BLaER1 treated with 17β-estradiol and CSF1 and Interleukin-3, amounts not matched to agents 10 nM and 100 nM (cell line): ENCODE measurements at regions not wholly inside any gene's neighbourhood (a gene's known extent, or its start where the extent isn't known, plus 50 kb on each side); places are given as distances from the start of the nearest gene placed in this dataset.

Experiments used
- H3K27ac ChIP-seq, 11 experiments: shearing (Covaris generic); formaldehyde crosslinking; 2 replicates each; pipeline ENCODE4 v1.8.1; 2022
- H3K27me3 ChIP-seq, 11 experiments: shearing (Covaris generic); formaldehyde crosslinking; 2 replicates each; pipeline ENCODE4 v1.8.1; 2022
- H3K36me3 ChIP-seq, 11 experiments: shearing (Covaris generic); formaldehyde crosslinking; 2 replicates each; pipeline ENCODE4 v1.8.1; 2022
- H3K4me1 ChIP-seq, 10 experiments: shearing (Covaris generic); formaldehyde crosslinking; 2 replicates each; pipeline ENCODE4 v1.8.1; 2022
- H3K4me2 ChIP-seq, 11 experiments: shearing (Covaris generic); formaldehyde crosslinking; 2 replicates each; pipeline ENCODE4 v1.8.1; 2022
- H3K4me3 ChIP-seq, 10 experiments: shearing (Covaris generic); formaldehyde crosslinking; 2 replicates each; pipeline ENCODE4 v1.8.1; 2022
- H3K9ac ChIP-seq, 11 experiments: shearing (Covaris generic); formaldehyde crosslinking; 2 replicates each; pipeline ENCODE4 v1.8.1; 2022
- H3K9me3 ChIP-seq, 11 experiments: shearing (Covaris generic); formaldehyde crosslinking; replicated peaks in 1 of 11; 2 replicates each; pipeline ENCODE4 v1.8.1; 2022
- H4K20me1 ChIP-seq, 11 experiments: shearing (Covaris generic); formaldehyde crosslinking; 2 replicates each; pipeline ENCODE4 v1.8.1; 2022
- Cebpa-rat ChIP-seq, 11 experiments: shearing (Covaris generic); IDR thresholded peaks; 2 replicates each; pipeline ENCODE4 v1.8.1; 2022

DNA sequence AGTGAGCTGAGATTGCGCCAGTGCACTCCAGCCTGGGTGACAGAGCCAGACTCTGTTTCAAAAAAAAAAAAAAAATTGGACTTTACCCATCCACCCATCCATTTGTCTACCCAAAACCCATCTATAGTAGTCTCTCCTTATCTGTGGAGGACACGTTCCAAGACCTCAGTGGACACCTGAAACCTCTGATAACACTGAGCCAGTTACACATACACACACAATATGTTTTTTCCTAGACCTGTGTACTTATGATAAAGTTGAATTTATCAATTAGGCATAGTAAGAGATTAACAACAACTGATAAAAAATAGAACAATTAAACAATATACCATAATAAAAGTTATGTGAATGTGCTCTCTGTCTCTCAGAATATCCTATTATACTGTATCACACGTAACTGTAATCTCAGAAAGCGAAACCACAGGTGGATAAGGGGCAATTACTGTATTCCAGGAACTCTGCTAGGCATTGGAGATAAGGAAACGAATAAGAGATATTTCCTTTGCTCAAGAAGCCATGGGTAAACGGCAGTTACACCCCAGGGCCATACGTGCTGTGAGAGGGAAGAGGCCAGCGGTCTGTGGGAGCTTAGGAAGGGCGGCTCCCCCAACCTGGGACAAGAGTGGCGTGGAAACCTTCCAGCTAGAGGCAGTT lies 84.2 kb upstream of the DISP3 start:
- H3K36me3 ChIP-seq = no peaks in the 10 kb centered on the region
- no peak overlapping the region for H3K4me3 ChIP-seq
- H3K9me3 ChIP-seq = no peaks in the 10 kb centered on the region
- H4K20me1 ChIP-seq = peaks cover 0 to 15% (median 0%) of the 10 kb centered on the region in 11 experiments; a peak in 2 of 22 replicates
- no peak overlapping the region for H3K27ac ChIP-seq
- TF ChIP-seq Cebpa-rat (IDR thresholded peaks at IDR 0.05) = no peak
- H3K27me3 ChIP-seq = peaks cover 0 to 16% (median 0%) of the 10 kb centered on the region in 11 experiments; a peak in 6 of 22 replicates
- H3K4me1 ChIP-seq = peaks cover 8 to 67% (median 55%) of the 10 kb centered on the region in 10 experiments; a peak in 19 of 20 replicates
- H3K9ac ChIP-seq = no peak overlapping the region
- peak overlapping the region in 6 of 11 experiments; percentile 35 to 96 (median 88); a peak in 9 of 22 replicates for H3K4me2 ChIP-seq

DNA sequence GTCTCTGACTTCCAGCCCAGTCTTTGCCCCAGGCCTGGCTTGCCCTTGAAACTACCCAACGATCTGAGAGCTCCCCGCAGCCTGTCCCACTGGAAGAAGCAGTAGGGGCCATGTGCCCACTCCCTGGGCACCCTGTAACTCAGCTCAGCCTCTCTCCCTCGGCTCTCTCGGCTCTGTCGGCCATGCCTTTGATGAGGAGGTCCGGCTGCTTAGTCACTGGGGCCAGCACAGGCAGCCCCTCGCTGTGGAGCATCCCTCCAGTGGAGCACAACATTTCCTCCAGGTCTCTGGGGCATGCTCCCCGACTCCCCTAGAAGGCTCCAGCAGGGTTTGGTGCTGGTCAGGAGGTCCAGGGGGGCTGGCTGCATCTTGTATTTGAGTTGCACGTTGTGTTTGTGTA lies 83.3 kb upstream of the DISP3 start:
- peaks cover 0 to 15% (median 0%) of the 10 kb centered on the region in 11 experiments; a peak in 2 of 22 replicates for H4K20me1 ChIP-seq
- peaks cover 0 to 16% (median 0%) of the 10 kb centered on the region in 11 experiments; a peak in 6 of 22 replicates for H3K27me3 ChIP-seq
- H3K9me3 ChIP-seq = no peaks in the 10 kb centered on the region
- no peak overlapping the region for H3K9ac ChIP-seq
- no peak overlapping the region for H3K4me3 ChIP-seq
- H3K4me1 ChIP-seq = peaks cover 8 to 60% (median 49%) of the 10 kb centered on the region in 10 experiments; a peak in 19 of 20 replicates
- no peaks in the 10 kb centered on the region for H3K36me3 ChIP-seq
- H3K27ac ChIP-seq = no peak overlapping the region
- peak overlapping the region in 8 of 11 experiments; percentile 16 to 96 (median 80); a peak in 15 of 22 replicates for H3K4me2 ChIP-seq
- no peak for TF ChIP-seq Cebpa-rat (IDR thresholded peaks at IDR 0.05)

DNA sequence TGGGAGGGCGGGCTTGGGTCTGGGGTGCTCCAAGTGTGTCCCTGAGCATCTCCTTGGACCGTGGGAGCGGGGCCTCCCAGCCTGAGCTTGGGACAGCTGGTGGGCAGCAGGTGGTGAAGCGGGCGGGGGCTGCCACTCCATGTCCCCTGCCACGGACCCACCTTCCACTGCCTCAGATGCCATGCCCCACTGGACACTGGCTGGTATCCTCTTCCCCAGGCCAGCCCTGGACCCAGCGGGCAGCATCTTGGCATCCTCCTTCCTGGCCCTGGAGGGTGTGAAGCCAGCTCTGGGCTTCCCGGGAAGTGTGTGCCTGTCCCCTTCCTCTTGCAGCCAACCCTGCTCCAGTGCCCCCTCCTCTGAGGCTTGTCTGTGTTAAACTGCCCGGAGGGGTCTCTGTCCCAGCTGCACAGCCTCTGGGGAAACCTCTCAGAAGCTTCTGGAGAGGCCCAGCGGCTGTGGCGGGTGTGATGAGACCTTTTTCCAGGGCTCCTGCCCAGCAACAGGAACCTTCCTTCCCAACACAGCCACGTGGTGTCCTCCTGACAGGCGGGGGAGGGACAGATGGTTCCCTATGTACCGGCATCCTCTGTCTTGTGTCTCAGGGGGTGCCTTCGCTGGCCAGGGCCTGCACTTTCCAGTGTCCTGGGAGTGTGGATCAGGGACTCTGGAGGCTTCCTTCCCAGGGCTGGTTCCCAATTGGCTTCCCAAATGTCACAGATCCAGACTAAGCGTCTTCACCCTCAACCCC lies 81.6 kb upstream of the DISP3 start:
- Histone ChIP-seq H3K27ac (no peak overlapping the region), H3K9me3 (peaks cover 0 to 5% (median 3%) of the 10 kb centered on the region in 11 experiments; a peak in 11 of 22 replicates), H3K9ac (peak overlapping the region in 3 of 11 experiments; percentile 6 to 45 (median 15); a peak in 3 of 22 replicates), H4K20me1 (peaks cover 0 to 15% (median 0%) of the 10 kb centered on the region in 11 experiments; a peak in 2 of 22 replicates), H3K36me3 (no peaks in the 10 kb centered on the region), H3K4me1 (peaks cover 8 to 44% (median 38%) of the 10 kb centered on the region in 10 experiments; a peak in 19 of 20 replicates), H3K4me2 (peak overlapping the region; percentile 32 to 96 (median 75); a peak in 21 of 22 replicates), H3K4me3 (no peak overlapping the region), H3K27me3 (peaks cover 0 to 16% (median 0%) of the 10 kb centered on the region in 11 experiments; a peak in 6 of 22 replicates)
- TF ChIP-seq Cebpa-rat (IDR thresholded peaks at IDR 0.05) = no peak

- no peak for TF ChIP-seq Cebpa-rat (IDR thresholded peaks at IDR 0.05)
- Histone ChIP-seq H3K9me3 (peaks cover 0 to 12% (median 9%) of the 10 kb centered on the region in 11 experiments; a peak in 13 of 22 replicates), H3K9ac (no peak overlapping the region), H3K27ac (no peak overlapping the region), H3K4me3 (no peak overlapping the region), H4K20me1 (peaks cover 0 to 15% (median 0%) of the 10 kb centered on the region in 11 experiments; a peak in 2 of 22 replicates), H3K27me3 (peaks cover 0 to 16% (median 0%) of the 10 kb centered on the region in 11 experiments; a peak in 6 of 22 replicates), H3K36me3 (no peaks in the 10 kb centered on the region), H3K4me1 (peaks cover 8 to 44% (median 38%) of the 10 kb centered on the region in 10 experiments; a peak in 19 of 20 replicates), H3K4me2 (no peak overlapping the region)
Measured at GRCh38 chr1:11399250-11399649, 79.7 kb upstream of the DISP3 start.

GRCh38 chr1:11400155-11400554 lies 78.8 kb upstream of the DISP3 start:
- no peaks in the 10 kb centered on the region for H3K36me3 ChIP-seq
- peaks cover 0 to 15% (median 0%) of the 10 kb centered on the region in 11 experiments; a peak in 2 of 22 replicates for H4K20me1 ChIP-seq
- H3K4me3 ChIP-seq = no peak overlapping the region
- no peak for TF ChIP-seq Cebpa-rat (IDR thresholded peaks at IDR 0.05)
- no peak overlapping the region for H3K9ac ChIP-seq
- no peak overlapping the region for H3K4me2 ChIP-seq
- peaks cover 0 to 16% (median 0%) of the 10 kb centered on the region in 11 experiments; a peak in 6 of 22 replicates for H3K27me3 ChIP-seq
- peaks cover 0 to 17% (median 10%) of the 10 kb centered on the region in 11 experiments; a peak in 13 of 22 replicates for H3K9me3 ChIP-seq
- no peak overlapping the region for H3K27ac ChIP-seq
- H3K4me1 ChIP-seq = peaks cover 8 to 42% (median 34%) of the 10 kb centered on the region in 10 experiments; a peak in 19 of 20 replicates

- no peak overlapping the region for H3K9ac ChIP-seq
- H3K9me3 ChIP-seq = peaks cover under 1 to 21% (median 12%) of the 10 kb centered on the region in 11 experiments; a peak in 18 of 22 replicates
- H4K20me1 ChIP-seq = peaks cover 0 to 14% (median 0%) of the 10 kb centered on the region in 11 experiments; a peak in 2 of 22 replicates
- no peak overlapping the region for H3K27ac ChIP-seq
- H3K4me2 ChIP-seq = no peak overlapping the region
- H3K4me1 ChIP-seq = peaks cover 8 to 39% (median 31%) of the 10 kb centered on the region in 10 experiments; a peak in 19 of 20 replicates
- H3K27me3 ChIP-seq = peaks cover 0 to 16% (median 0%) of the 10 kb centered on the region in 11 experiments; a peak in 6 of 22 replicates
- H3K36me3 ChIP-seq = no peaks in the 10 kb centered on the region
- H3K4me3 ChIP-seq = no peak overlapping the region
- TF ChIP-seq Cebpa-rat (IDR thresholded peaks at IDR 0.05) = no peak
Measured at GRCh38 chr1:11400567-11400966, 78.4 kb upstream of the DISP3 start.

- no peaks in the 10 kb centered on the region for H3K36me3 ChIP-seq
- peak overlapping the region in 4 of 11 experiments; percentile 64 to 72 (median 65); a peak in 8 of 22 replicates for H3K27ac ChIP-seq
- no peaks in the 10 kb centered on the region for H3K27me3 ChIP-seq
- no peaks in the 10 kb centered on the region for H4K20me1 ChIP-seq
- no peak overlapping the region; a peak in 1 of 20 replicates for H3K4me3 ChIP-seq
- peaks cover 0 to 48% (median 21%) of the 10 kb centered on the region in 10 experiments; a peak in 18 of 20 replicates for H3K4me1 ChIP-seq
- H3K9me3 ChIP-seq = peaks cover 26 to 75% (median 64%) of the 10 kb centered on the region in 11 experiments
- H3K4me2 ChIP-seq = peak overlapping the region in 5 of 11 experiments; percentile 42 to 79 (median 75); a peak in 8 of 22 replicates
- no peak for TF ChIP-seq Cebpa-rat (IDR thresholded peaks at IDR 0.05)
- H3K9ac ChIP-seq = 0 out of 22 replicates have a peak overlapping the region, but pooled peaks of 1 of the 11 experiments have one; percentile 39
Measured at GRCh38 chr1:11406845-11407244, 72.1 kb upstream of the DISP3 start.

- Histone ChIP-seq H3K9ac (peak overlapping the region in 5 of 11 experiments; percentile 7 to 48 (median 34); a peak in 7 of 22 replicates), H3K4me1 (peaks cover 0 to 48% (median 21%) of the 10 kb centered on the region in 10 experiments; a peak in 18 of 20 replicates)
- TF ChIP-seq Cebpa-rat (IDR thresholded peaks at IDR 0.05) = no peak
Measured at GRCh38 chr1:11407301-11407994, 71.5 kb upstream of the DISP3 start.

More at GRCh38 chr1:11407301-11407994, 71.5 kb upstream of the DISP3 start:
- Histone ChIP-seq H3K4me2 (peak overlapping the region; percentile 28 to 79 (median 67); a peak in 20 of 22 replicates), H4K20me1 (no peaks in the 10 kb centered on the region), H3K27me3 (no peaks in the 10 kb centered on the region), H3K27ac (peak overlapping the region in 5 of 11 experiments; percentile 24 to 72 (median 64); a peak in 9 of 22 replicates), H3K36me3 (no peaks in the 10 kb centered on the region), H3K9me3 (peaks cover 24 to 72% (median 61%) of the 10 kb centered on the region in 11 experiments), H3K4me3 (peak overlapping the region in 5 of 10 experiments; percentile 5 to 39 (median 34); a peak in 7 of 20 replicates)
